IMR-90 (cell line): ENCODE measurements at regions not wholly inside any gene's neighbourhood (a gene's known extent, or its start where the extent isn't known, plus 50 kb on each side); places are given as distances from the start of the nearest gene placed in this dataset.

Experiments
- ATAC-seq: fragments of 200-7000 bp; cut with Tn5 transposase; 2 replicates; pipeline ENCODE4 v1.9.1; 2020; ENCODE audit warnings: low read depth, mild to moderate bottlenecking, moderate library complexity
- BruUV-seq: library from RNA; stranded (reverse); fragments of 400-500 nt; replicated peaks from 2 replicates; lab custom pipeline; 2021; lab: Mats Ljungman, UMichigan
- CTCF ChIA-PET: fragments of 300-600 bp; formaldehyde crosslinking; extraction: SDS; loops from one replicate; lab custom pipeline; 2021; ENCODE audit warnings: antibody characterized with exemption; lab: Yijun Ruan, JAX
- POLR2A ChIA-PET: fragments of 300-600 bp; sonication (Branson Sonifier 250); formaldehyde crosslinking; loops from one replicate; lab custom pipeline; 2022; ENCODE audit warnings: antibody characterized with exemption; ENCODE audit not compliant: unreplicated experiment; lab: Charles Lee
- DNase-seq: peaks from one replicate; pipeline ENCODE4 v3.0.0; 2013
- H2AFZ ChIP-seq: replicated peaks from 2 replicates; pipeline ENCODE3; 2013; ENCODE audit warnings: low read length, mild to moderate bottlenecking; ENCODE audit not compliant: poor library complexity
- H2AK5ac ChIP-seq: 2 replicates; pipeline ENCODE4 v1.6.1; 2013; ENCODE audit warnings: low read depth, low read length, inconsistent platforms
- H2AK9ac ChIP-seq: replicated peaks from 2 replicates; pipeline ENCODE3; 2013; ENCODE audit warnings: mild to moderate bottlenecking, low read depth, low read length, moderate library complexity; ENCODE audit not compliant: poor library complexity
- H2BK120ac ChIP-seq: 2 replicates; pipeline ENCODE4 v1.6.1; 2013; ENCODE audit warnings: low read depth, low read length, inconsistent platforms
- H2BK15ac ChIP-seq: 3 replicates; pipeline ENCODE4 v1.6.1; 2013; ENCODE audit warnings: low read depth, low read length, inconsistent platforms
- H2BK20ac ChIP-seq: 2 replicates; pipeline ENCODE4 v1.6.1; 2013; ENCODE audit warnings: low read depth, mild to moderate bottlenecking, inconsistent platforms, low read length, moderate library complexity
- H2BK5ac ChIP-seq: 2 replicates; pipeline ENCODE4 v1.6.1; 2013; ENCODE audit warnings: mild to moderate bottlenecking, low read depth, low read length, inconsistent platforms; ENCODE audit not compliant: poor library complexity, severe bottlenecking
- H3K14ac ChIP-seq: replicated peaks from 2 replicates; pipeline ENCODE4 v1.6.1; 2013; ENCODE audit warnings: low read depth, low read length, inconsistent platforms
- H3K18ac ChIP-seq: 2 replicates; pipeline ENCODE4 v1.6.1; 2013; ENCODE audit warnings: low read depth, low read length, control low read depth
- H3K23ac ChIP-seq: 2 replicates; pipeline ENCODE4 v1.6.1; 2013; ENCODE audit warnings: low read depth, low read length, inconsistent platforms
- H3K27ac ChIP-seq: 2 replicates; pipeline ENCODE4 v1.5.1; 2013; ENCODE audit warnings: mild to moderate bottlenecking, control low read depth, low read length; ENCODE audit not compliant: insufficient read depth
- H3K27me3 ChIP-seq: 2 replicates; pipeline ENCODE4 v1.6.1; 2013; ENCODE audit warnings: low read length; ENCODE audit not compliant: control insufficient read depth, insufficient read depth
- H3K36me3 ChIP-seq: 2 replicates; pipeline ENCODE4 v1.6.1; 2013; ENCODE audit warnings: low read length, mixed read lengths; ENCODE audit not compliant: control insufficient read depth, insufficient read depth
- H3K4ac ChIP-seq: 2 replicates; pipeline ENCODE4 v1.6.1; 2013; ENCODE audit warnings: low read depth, low read length, inconsistent platforms
- H3K4me1 ChIP-seq: 2 replicates; pipeline ENCODE4 v1.6.1; 2013; ENCODE audit warnings: low read length, mixed read lengths; ENCODE audit not compliant: control insufficient read depth, insufficient read depth
- H3K4me2 ChIP-seq: 2 replicates; pipeline ENCODE4 v1.6.1; 2013; ENCODE audit warnings: low read depth, mild to moderate bottlenecking, control low read depth, low read length, moderate library complexity
- H3K4me3 ChIP-seq: 2 replicates; pipeline ENCODE4 v1.5.1; 2013; ENCODE audit warnings: low read depth, mild to moderate bottlenecking, control low read depth, low read length, moderate library complexity; ENCODE audit not compliant: insufficient read depth
- H3K56ac ChIP-seq: 2 replicates; pipeline ENCODE4 v1.6.1; 2013; ENCODE audit warnings: low read length, inconsistent platforms; ENCODE audit not compliant: insufficient read depth; ENCODE audit errors: extremely low read depth
- H3K79me1 ChIP-seq, 2 experiments: 2 replicates each; pipeline ENCODE4 v1.6.1; 2013; ENCODE audit warnings: low read length in 2 of 2, inconsistent platforms in 1 of 2, low read depth in 1 of 2
- H3K9ac ChIP-seq: 2 replicates; pipeline ENCODE4 v1.6.1; 2013; ENCODE audit warnings: low read depth, low read length, control low read depth
- H3K9me1 ChIP-seq: 2 replicates; pipeline ENCODE4 v1.6.1; 2013; ENCODE audit warnings: low read length, inconsistent platforms; ENCODE audit not compliant: insufficient read depth
- H3K9me3 ChIP-seq: 2 replicates; pipeline ENCODE4 v1.6.1; 2013; ENCODE audit warnings: low read length; ENCODE audit not compliant: control insufficient read depth, insufficient read depth
- H4K20me1 ChIP-seq: 2 replicates; pipeline ENCODE4 v1.6.1; 2013; ENCODE audit warnings: low read length, inconsistent platforms; ENCODE audit not compliant: insufficient read depth
- H4K5ac ChIP-seq: 2 replicates; pipeline ENCODE4 v1.6.1; 2013; ENCODE audit warnings: mild to moderate bottlenecking, low read depth, low read length, control low read depth
- H4K8ac ChIP-seq, 2 experiments: 2 replicates each; pipeline ENCODE4 v1.6.1; 2013; ENCODE audit warnings: low read depth in 2 of 2, low read length in 2 of 2, control low read depth in 1 of 2, inconsistent platforms in 1 of 2
- H4K91ac ChIP-seq: 2 replicates; pipeline ENCODE4 v1.6.1; 2013; ENCODE audit warnings: low read depth, low read length, inconsistent platforms; ENCODE audit not compliant: insufficient read depth
- CTCF ChIP-seq: conservative IDR thresholded peaks from 2 replicates; pipeline ENCODE4 v1.5.1; 2012; ENCODE audit warnings: mild to moderate bottlenecking, low read depth, low read length, improper control_type of control experiment
- POLR2A ChIP-seq: IDR thresholded peaks from 2 replicates; pipeline ENCODE4 v1.6.1; 2012; ENCODE audit warnings: mild to moderate bottlenecking, low read depth, low read length
- RAD21 ChIP-seq: IDR thresholded peaks from 2 replicates; pipeline ENCODE4 v1.6.1; 2012; ENCODE audit warnings: low read length, improper control_type of control experiment
- WGBS, 2 experiments: methylation state at CpG; one replicate each; pipeline versions ENCODE4 v1.1.5 to v1.1.7; 2013; ENCODE audit warnings: missing lambda C conversion rate in 2 of 2; ENCODE audit not compliant: insufficient read length in 1 of 2; ENCODE audit errors: extremely low coverage in 2 of 2; 5-methylcytosine and 5-hydroxymethylcytosine counted together
- dilution Hi-C: fragments of 300-500 bp; cut with HindIII; formaldehyde crosslinking; loops from one replicate; pipeline ENCODE4 v1.14.3; 2018; ENCODE audit warnings: low sequenced_read_pairs; ENCODE audit not compliant: unreplicated experiment
- in situ Hi-C: fragments of 300-500 bp; cut with MboI; formaldehyde crosslinking; loops from 3 replicates; pipeline ENCODE4 v1.14.3; 2019; ENCODE audit warnings: low sequenced_read_pairs, inconsistent platforms, mixed read lengths
- intact Hi-C: fragments of 100-400 bp; cut with micrococcal nuclease; formaldehyde crosslinking; loops from 2 replicates; pipeline ENCODE4 v1.10.0; 2022

GRCh38 chr14:82796086-82796485, 1262.4 kb upstream of the SEL1L start:
- Histone ChIP-seq H2AFZ (no peak overlapping the region), H3K14ac (no peak overlapping the region), H2AK5ac (no peak overlapping the region), H2AK9ac (no peak overlapping the region), H3K27ac (no peak overlapping the region), H3K4me1 (no peaks in the 10 kb centered on the region), H2BK120ac (no peak overlapping the region), H4K5ac (no peak overlapping the region), H4K20me1 (no peaks in the 10 kb centered on the region), H2BK15ac (no peak overlapping the region), H3K79me1 (no peaks in the 10 kb centered on the region), H3K4me2 (no peak overlapping the region), H3K27me3 (no peaks in the 10 kb centered on the region), H2BK5ac (no peak overlapping the region), H4K91ac (no peak overlapping the region), H3K9me1 (no peaks in the 10 kb centered on the region), H3K18ac (no peak overlapping the region), H3K56ac (no peak overlapping the region), H3K4me3 (no peak overlapping the region), H3K23ac (no peak overlapping the region), H4K8ac (no peak overlapping the region), H3K4ac (no peak overlapping the region), H3K36me3 (no peaks in the 10 kb centered on the region), H3K9me3 (peaks cover 2% of the 10 kb centered on the region), H2BK20ac (no peak overlapping the region), H3K9ac (no peak overlapping the region)
- dilution Hi-C loops (no loop called here), in situ Hi-C loops (no loop called here), intact Hi-C loops (no loop called here)
- CTCF ChIA-PET = no interaction called here
- BruUV-seq = no TSS peak
- TF ChIP-seq POLR2A (no peak), RAD21 (no peak), CTCF (no peak)
- ATAC-seq = no peak
- 83% methylated on average over 1 of the region's 4 CpGs; no CpG with 5 or more reads in 1 of the 2 experiments for whole genome bisulfite sequencing, 2 experiments
- no peak for DNase-seq
- POLR2A ChIA-PET = no interaction called here
